Erythroblast (primary cell): ENCODE measurements at regions not wholly inside any gene's neighbourhood (a gene's known extent, or its start where the extent isn't known, plus 50 kb on each side); places are given as distances from the start of the nearest gene placed in this dataset.

Source experiments
- GATA1 ChIP-seq: IDR thresholded peaks from 2 replicates; pipeline ENCODE4 v1.6.1; 2011; ENCODE audit warnings: low read depth, mild to moderate bottlenecking, control low read depth, low read length, moderate library complexity
- POLR2A ChIP-seq: IDR thresholded peaks from 2 replicates; pipeline ENCODE4 v1.6.1; 2011; ENCODE audit warnings: mild to moderate bottlenecking, low read length

DNA sequence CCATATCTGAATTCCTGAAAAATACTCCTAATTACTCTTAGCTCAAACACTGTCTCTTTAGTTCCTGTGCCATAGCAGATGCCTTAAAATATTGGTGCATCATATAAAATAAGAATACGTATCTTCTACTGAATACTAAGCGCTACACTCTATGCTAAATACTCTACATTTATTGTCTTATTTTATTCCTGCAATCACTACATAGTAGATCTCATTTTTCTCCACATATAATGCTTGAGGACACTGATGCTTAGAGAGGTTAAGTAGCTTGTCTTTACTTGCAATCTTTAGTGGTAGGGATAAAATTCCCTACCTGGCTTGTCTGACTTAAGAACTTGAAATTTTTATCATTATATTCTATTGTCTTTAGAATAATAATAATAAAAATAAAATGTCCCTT lies 137.3 kb upstream of the SETBP1 start:
- TF ChIP-seq POLR2A (no peak), GATA1 (no peak)
